ENCODE measurements at regions not wholly inside any gene's neighbourhood (a gene's known extent, or its start where the extent isn't known, plus 50 kb on each side); places are given as distances from the start of the nearest gene placed in this dataset.

DNA sequence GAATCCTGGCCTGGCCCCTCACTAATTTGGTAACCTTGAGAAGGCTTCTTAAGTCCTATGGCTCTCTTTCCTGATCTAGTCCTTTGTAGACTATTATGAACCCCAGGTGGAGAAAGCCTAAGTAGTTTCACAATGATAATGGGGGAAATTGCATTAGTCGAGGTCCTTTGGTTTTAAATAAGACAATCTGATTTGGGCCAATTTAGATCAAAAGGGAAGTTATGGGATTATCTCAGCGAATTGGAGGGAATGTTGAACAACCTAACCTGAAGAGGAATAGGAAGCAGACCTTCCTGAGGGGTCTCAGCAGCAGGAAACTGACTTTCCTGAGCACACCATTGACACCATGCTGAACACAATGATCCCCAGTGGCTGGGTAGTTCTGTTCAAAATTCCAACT is 331.5 kb downstream of the PRDM5 start:
- TF ChIP-seq TCF7L2 (IDR thresholded peaks at IDR 0.05; ENCODE audit: low read depth, low read length) = no peak
- TF ChIP-seq, protein P1, sequence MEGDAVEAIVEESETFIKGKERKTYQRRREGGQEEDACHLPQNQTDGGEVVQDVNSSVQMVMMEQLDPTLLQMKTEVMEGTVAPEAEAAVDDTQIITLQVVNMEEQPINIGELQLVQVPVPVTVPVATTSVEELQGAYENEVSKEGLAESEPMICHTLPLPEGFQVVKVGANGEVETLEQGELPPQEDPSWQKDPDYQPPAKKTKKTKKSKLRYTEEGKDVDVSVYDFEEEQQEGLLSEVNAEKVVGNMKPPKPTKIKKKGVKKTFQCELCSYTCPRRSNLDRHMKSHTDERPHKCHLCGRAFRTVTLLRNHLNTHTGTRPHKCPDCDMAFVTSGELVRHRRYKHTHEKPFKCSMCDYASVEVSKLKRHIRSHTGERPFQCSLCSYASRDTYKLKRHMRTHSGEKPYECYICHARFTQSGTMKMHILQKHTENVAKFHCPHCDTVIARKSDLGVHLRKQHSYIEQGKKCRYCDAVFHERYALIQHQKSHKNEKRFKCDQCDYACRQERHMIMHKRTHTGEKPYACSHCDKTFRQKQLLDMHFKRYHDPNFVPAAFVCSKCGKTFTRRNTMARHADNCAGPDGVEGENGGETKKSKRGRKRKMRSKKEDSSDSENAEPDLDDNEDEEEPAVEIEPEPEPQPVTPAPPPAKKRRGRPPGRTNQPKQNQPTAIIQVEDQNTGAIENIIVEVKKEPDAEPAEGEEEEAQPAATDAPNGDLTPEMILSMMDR (IDR thresholded peaks at IDR 0.05) = no peak
- TF ChIP-seq POLR2AphosphoS5 (IDR thresholded peaks at IDR 0.05; ENCODE audit: low read depth, low read length) = no peak
- TF ChIP-seq, protein P2, sequence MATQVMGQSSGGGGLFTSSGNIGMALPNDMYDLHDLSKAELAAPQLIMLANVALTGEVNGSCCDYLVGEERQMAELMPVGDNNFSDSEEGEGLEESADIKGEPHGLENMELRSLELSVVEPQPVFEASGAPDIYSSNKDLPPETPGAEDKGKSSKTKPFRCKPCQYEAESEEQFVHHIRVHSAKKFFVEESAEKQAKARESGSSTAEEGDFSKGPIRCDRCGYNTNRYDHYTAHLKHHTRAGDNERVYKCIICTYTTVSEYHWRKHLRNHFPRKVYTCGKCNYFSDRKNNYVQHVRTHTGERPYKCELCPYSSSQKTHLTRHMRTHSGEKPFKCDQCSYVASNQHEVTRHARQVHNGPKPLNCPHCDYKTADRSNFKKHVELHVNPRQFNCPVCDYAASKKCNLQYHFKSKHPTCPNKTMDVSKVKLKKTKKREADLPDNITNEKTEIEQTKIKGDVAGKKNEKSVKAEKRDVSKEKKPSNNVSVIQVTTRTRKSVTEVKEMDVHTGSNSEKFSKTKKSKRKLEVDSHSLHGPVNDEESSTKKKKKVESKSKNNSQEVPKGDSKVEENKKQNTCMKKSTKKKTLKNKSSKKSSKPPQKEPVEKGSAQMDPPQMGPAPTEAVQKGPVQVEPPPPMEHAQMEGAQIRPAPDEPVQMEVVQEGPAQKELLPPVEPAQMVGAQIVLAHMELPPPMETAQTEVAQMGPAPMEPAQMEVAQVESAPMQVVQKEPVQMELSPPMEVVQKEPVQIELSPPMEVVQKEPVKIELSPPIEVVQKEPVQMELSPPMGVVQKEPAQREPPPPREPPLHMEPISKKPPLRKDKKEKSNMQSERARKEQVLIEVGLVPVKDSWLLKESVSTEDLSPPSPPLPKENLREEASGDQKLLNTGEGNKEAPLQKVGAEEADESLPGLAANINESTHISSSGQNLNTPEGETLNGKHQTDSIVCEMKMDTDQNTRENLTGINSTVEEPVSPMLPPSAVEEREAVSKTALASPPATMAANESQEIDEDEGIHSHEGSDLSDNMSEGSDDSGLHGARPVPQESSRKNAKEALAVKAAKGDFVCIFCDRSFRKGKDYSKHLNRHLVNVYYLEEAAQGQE (IDR thresholded peaks at IDR 0.05; ENCODE audit: insufficient read depth in 1 of 2, low read depth in 2 of 2, low read length in 1 of 2) = no peak

All from Panc1 (cell line).